ENCODE measurements at regions not wholly inside any gene's neighbourhood (a gene's known extent, or its start where the extent isn't known, plus 50 kb on each side); places are given as distances from the start of the nearest gene placed in this dataset.

DNA sequence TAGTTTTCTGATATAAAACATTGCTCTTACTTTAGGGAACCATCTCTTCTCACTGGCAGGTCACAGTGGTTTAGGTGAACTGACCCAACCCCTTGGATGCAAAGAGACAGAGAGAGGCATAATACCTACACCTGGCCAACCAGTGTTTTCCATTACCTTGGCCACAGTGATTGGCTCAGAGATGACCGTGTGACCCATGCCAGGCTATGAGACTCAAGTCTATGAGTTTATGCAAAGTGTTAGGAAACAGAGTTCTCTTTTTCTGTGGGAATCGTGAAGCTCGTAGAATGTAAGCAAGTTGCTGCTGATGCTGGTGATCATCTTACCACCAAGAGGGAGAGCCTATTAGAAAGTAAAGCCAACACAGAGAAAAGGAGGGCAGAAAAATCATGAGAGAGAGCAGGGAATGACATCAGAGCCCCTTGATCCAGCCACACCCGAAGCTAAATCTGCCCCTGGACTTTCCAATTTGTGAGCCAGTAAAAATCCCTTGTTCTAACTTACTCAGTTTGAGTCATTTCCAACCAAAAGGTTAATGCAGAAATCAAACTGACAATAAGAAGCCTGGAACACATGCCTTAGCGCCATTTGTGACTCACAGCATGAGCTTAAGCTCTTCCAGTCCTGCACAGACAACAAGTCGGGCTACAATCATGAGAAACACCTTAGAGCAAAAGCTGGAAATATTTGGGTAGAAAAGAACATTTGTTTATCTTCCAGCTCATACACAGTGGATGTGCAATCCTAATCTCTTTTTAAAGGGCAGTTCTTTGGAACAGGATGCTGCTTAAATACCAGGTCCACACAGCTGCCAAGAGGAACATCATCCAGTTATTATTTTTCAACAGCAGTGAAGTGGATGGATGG lies 81.3 kb upstream of the KAZN start:
- TF ChIP-seq, protein P1, sequence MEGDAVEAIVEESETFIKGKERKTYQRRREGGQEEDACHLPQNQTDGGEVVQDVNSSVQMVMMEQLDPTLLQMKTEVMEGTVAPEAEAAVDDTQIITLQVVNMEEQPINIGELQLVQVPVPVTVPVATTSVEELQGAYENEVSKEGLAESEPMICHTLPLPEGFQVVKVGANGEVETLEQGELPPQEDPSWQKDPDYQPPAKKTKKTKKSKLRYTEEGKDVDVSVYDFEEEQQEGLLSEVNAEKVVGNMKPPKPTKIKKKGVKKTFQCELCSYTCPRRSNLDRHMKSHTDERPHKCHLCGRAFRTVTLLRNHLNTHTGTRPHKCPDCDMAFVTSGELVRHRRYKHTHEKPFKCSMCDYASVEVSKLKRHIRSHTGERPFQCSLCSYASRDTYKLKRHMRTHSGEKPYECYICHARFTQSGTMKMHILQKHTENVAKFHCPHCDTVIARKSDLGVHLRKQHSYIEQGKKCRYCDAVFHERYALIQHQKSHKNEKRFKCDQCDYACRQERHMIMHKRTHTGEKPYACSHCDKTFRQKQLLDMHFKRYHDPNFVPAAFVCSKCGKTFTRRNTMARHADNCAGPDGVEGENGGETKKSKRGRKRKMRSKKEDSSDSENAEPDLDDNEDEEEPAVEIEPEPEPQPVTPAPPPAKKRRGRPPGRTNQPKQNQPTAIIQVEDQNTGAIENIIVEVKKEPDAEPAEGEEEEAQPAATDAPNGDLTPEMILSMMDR (IDR thresholded peaks at IDR 0.05): no peak
- TF ChIP-seq POLR2AphosphoS5 (IDR thresholded peaks at IDR 0.05) (no peak), EP300 (IDR thresholded peaks at IDR 0.05) (no peak)
